ENCODE measurements at regions not wholly inside any gene's neighbourhood (a gene's known extent, or its start where the extent isn't known, plus 50 kb on each side); places are given as distances from the start of the nearest gene placed in this dataset.

DNA sequence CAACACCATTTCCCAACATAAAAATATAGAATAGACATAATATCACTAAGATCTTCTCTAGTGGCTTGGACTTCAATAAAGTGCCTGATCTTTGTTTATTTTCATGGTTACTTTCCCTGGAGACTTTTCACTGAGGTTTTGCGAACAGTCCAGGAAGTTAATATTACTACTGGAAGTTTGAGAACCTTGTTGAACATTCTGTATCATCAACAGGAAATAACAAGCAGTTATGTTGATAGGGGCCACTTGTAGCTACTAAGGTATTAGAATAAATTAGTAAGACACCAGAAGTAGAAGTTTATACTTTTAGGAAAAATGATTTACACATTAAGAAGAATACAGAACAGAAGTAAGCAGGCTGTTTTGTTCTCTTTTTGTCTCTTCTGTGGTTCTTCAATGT lies 180.2 kb downstream of the TFAP2B start:
- Histone ChIP-seq H3K4me1 (ENCODE audit: control insufficient read depth, extremely low read depth, insufficient read depth, low read length) (no peaks in the 10 kb centered on the region), H2AFZ (ENCODE audit: control insufficient read depth, low read length) (no peak overlapping the region), H3K9me1 (ENCODE audit: control insufficient read depth, extremely low read depth, insufficient read depth, low read length) (no peaks in the 10 kb centered on the region), H3K27ac (ENCODE audit: control insufficient read depth, insufficient read depth, low read length) (no peak overlapping the region), H3K4me2 (ENCODE audit: control insufficient read depth, extremely low read depth, insufficient read depth, low read depth, low read length) (no peak overlapping the region), H3K4me3 (ENCODE audit: control insufficient read depth in 2 of 3, extremely low read depth in 1 of 3, insufficient read depth in 2 of 3, low read depth in 1 of 3, low read length in 3 of 3) (no peak overlapping the region), H3K79me2 (ENCODE audit: control insufficient read depth, insufficient read depth, low read length) (no peaks in the 10 kb centered on the region), H3K9me3 (ENCODE audit: control insufficient read depth, low read depth, low read length) (no peaks in the 10 kb centered on the region), H4K20me1 (ENCODE audit: control insufficient read depth, extremely low read depth, insufficient read depth, low read length) (no peaks in the 10 kb centered on the region), H3K36me3 (ENCODE audit: control insufficient read depth in 2 of 2, extremely low read depth in 1 of 2, insufficient read depth in 2 of 2, low read length in 2 of 2) (no peaks in the 10 kb centered on the region), H3K9ac (ENCODE audit: control insufficient read depth, extremely low read depth, insufficient read depth, low read length) (no peak overlapping the region), H3K27me3 (ENCODE audit: control insufficient read depth, extremely low read depth, insufficient read depth, low read length) (no peaks in the 10 kb centered on the region)
- DNase-seq (ENCODE audit: low read depth, low spot score): no peak
- TF ChIP-seq, protein P1, sequence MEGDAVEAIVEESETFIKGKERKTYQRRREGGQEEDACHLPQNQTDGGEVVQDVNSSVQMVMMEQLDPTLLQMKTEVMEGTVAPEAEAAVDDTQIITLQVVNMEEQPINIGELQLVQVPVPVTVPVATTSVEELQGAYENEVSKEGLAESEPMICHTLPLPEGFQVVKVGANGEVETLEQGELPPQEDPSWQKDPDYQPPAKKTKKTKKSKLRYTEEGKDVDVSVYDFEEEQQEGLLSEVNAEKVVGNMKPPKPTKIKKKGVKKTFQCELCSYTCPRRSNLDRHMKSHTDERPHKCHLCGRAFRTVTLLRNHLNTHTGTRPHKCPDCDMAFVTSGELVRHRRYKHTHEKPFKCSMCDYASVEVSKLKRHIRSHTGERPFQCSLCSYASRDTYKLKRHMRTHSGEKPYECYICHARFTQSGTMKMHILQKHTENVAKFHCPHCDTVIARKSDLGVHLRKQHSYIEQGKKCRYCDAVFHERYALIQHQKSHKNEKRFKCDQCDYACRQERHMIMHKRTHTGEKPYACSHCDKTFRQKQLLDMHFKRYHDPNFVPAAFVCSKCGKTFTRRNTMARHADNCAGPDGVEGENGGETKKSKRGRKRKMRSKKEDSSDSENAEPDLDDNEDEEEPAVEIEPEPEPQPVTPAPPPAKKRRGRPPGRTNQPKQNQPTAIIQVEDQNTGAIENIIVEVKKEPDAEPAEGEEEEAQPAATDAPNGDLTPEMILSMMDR (optimal IDR thresholded peaks at IDR 0.05 in 1 of 3, IDR thresholded peaks at IDR 0.05 in 1 of 3, conservative IDR thresholded peaks at IDR 0.05 in 1 of 3; ENCODE audit: extremely low read depth in 1 of 3, insufficient read depth in 2 of 3, low read length in 3 of 3): no peak
- no peak for TF ChIP-seq EZH2 (IDR thresholded peaks at IDR 0.05; ENCODE audit: low read length)
- no peak for FAIRE-seq
- dilution Hi-C loops (cut with MboI; ENCODE audit: extremely low pct_ligation_motif_present, low sequenced_read_pairs): no loop called here

DNA sequence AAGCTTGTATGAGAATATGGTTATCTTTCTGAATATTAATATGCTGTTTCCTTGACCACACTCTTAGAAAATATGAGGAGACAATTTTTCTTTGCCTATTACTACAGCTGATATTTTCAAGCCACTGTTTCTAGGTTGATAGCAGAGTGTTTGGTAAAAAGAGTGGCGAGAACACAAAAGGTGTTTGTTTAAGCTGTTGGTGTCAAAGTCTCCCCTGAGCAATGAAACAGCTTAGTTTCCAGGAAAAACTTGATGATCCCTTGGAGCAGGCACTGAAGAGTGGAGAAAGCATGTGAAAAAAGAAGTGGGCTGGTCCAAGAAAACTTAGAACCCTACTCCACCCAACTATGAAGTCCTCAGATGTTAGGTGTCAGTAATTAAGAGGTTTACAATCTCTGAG lies 182.7 kb downstream of the TFAP2B start:
- no peaks in the 10 kb centered on the region for H3K9me3 ChIP-seq (ENCODE audit: control insufficient read depth, low read depth, low read length)
- H3K9me1 ChIP-seq (ENCODE audit: control insufficient read depth, extremely low read depth, insufficient read depth, low read length): no peaks in the 10 kb centered on the region
- FAIRE-seq (no peak), DNase-seq (ENCODE audit: low read depth, low spot score) (no peak)
- no peak overlapping the region for H3K4me2 ChIP-seq (ENCODE audit: control insufficient read depth, extremely low read depth, insufficient read depth, low read depth, low read length)
- H4K20me1 ChIP-seq (ENCODE audit: control insufficient read depth, extremely low read depth, insufficient read depth, low read length): no peaks in the 10 kb centered on the region
- no peak overlapping the region for H3K27ac ChIP-seq (ENCODE audit: control insufficient read depth, insufficient read depth, low read length)
- TF ChIP-seq, protein P1 (optimal IDR thresholded peaks at IDR 0.05 in 1 of 3, IDR thresholded peaks at IDR 0.05 in 1 of 3, conservative IDR thresholded peaks at IDR 0.05 in 1 of 3; ENCODE audit: extremely low read depth in 1 of 3, insufficient read depth in 2 of 3, low read length in 3 of 3): no peak
- TF ChIP-seq EZH2 (IDR thresholded peaks at IDR 0.05; ENCODE audit: low read length): no peak
- H3K79me2 ChIP-seq (ENCODE audit: control insufficient read depth, insufficient read depth, low read length): no peaks in the 10 kb centered on the region
- H3K4me1 ChIP-seq (ENCODE audit: control insufficient read depth, extremely low read depth, insufficient read depth, low read length): no peaks in the 10 kb centered on the region
- H3K9ac ChIP-seq (ENCODE audit: control insufficient read depth, extremely low read depth, insufficient read depth, low read length): no peak overlapping the region
- no peak overlapping the region for H2AFZ ChIP-seq (ENCODE audit: control insufficient read depth, low read length)
- no peaks in the 10 kb centered on the region for H3K36me3 ChIP-seq (ENCODE audit: control insufficient read depth in 2 of 2, extremely low read depth in 1 of 2, insufficient read depth in 2 of 2, low read length in 2 of 2)
- no peaks in the 10 kb centered on the region for H3K27me3 ChIP-seq (ENCODE audit: control insufficient read depth, extremely low read depth, insufficient read depth, low read length)
- dilution Hi-C loops (cut with MboI; ENCODE audit: extremely low pct_ligation_motif_present, low sequenced_read_pairs): no loop called here
- no peak overlapping the region for H3K4me3 ChIP-seq (ENCODE audit: control insufficient read depth in 2 of 3, extremely low read depth in 1 of 3, insufficient read depth in 2 of 3, low read depth in 1 of 3, low read length in 3 of 3)

Measured in keratinocyte (primary cell).